ENCODE measurements at regions not wholly inside any gene's neighbourhood (a gene's known extent, or its start where the extent isn't known, plus 50 kb on each side); places are given as distances from the start of the nearest gene placed in this dataset.
A peak's percentile ranks its signal among the peaks of the same experiment; 100 is the strongest.

DNA sequence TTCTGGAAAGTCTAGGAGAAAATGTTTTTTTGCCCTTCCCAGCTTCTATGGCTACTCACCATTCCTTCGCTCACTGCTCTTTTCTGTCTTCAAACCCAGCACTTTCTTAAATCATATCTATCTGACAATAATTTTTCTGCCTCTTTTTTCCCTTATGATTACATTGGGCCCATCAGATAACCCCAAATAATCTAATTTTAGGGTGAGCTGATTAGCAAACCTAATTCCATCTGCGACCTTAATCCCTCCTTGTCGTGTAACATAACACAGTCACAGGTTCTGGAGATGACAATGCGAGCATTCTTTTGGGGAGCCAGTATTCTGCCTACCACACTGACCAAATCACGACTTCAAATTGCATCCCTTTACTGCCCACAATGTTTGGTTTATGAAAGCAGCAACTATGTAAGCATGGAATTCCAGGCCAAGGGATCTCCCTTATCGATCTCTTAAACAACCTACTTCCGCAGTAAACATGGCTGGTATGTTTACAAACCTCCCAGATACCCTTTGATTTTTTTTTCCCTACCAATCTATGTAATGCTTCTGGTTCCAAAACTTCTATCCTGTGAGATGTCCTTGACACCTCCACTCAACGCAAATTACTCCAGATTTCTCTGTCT is 2122.2 kb downstream of the MAT2B start:
- H3K4me1 ChIP-seq = no peaks in the 10 kb centered on the region
- no peak overlapping the region for H3K4me3 ChIP-seq (ENCODE audit: low read depth, low read length)
- TF ChIP-seq, protein P1, sequence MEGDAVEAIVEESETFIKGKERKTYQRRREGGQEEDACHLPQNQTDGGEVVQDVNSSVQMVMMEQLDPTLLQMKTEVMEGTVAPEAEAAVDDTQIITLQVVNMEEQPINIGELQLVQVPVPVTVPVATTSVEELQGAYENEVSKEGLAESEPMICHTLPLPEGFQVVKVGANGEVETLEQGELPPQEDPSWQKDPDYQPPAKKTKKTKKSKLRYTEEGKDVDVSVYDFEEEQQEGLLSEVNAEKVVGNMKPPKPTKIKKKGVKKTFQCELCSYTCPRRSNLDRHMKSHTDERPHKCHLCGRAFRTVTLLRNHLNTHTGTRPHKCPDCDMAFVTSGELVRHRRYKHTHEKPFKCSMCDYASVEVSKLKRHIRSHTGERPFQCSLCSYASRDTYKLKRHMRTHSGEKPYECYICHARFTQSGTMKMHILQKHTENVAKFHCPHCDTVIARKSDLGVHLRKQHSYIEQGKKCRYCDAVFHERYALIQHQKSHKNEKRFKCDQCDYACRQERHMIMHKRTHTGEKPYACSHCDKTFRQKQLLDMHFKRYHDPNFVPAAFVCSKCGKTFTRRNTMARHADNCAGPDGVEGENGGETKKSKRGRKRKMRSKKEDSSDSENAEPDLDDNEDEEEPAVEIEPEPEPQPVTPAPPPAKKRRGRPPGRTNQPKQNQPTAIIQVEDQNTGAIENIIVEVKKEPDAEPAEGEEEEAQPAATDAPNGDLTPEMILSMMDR (IDR thresholded peaks at IDR 0.05; ENCODE audit: low read depth, low read length) = no peak
- no peak for DNase-seq
- no peaks in the 10 kb centered on the region for H3K36me3 ChIP-seq
- H3K27me3 ChIP-seq = no peaks in the 10 kb centered on the region
- no peaks in the 10 kb centered on the region for H3K9me3 ChIP-seq

DNA sequence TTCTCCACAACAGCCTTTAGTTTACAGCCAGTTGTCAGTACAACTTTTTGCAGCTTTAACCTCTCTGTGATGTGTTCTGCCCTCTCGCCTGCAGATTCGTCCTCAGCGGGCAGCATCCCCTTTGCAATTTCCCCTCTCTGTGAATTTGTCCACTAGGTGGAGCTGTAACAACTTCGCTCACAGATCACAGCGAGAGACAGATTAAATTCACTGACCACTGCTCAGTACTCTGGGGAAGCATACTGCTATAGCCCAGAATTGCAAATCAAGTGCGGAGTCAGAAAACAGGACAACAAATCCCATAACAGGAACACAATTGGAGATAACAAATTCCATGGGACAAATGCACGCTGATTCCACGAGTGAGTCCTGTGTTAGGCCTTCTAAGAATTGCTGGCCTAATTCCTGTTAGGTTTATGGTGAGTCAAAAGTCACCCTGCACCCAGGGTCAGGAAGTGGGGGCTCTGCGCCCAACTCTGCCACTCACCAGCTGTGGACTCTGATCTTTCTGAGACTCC is 2124.9 kb downstream of the MAT2B start:
- Histone ChIP-seq H3K4me1 (no peaks in the 10 kb centered on the region), H3K27me3 (no peaks in the 10 kb centered on the region), H3K9me3 (no peaks in the 10 kb centered on the region), H3K4me3 (ENCODE audit: low read depth, low read length) (no peak overlapping the region), H3K36me3 (no peaks in the 10 kb centered on the region)
- TF ChIP-seq, protein P1 (IDR thresholded peaks at IDR 0.05; ENCODE audit: low read depth, low read length) = peak; percentile 86
- DNase-seq = peak; percentile 51

DNA sequence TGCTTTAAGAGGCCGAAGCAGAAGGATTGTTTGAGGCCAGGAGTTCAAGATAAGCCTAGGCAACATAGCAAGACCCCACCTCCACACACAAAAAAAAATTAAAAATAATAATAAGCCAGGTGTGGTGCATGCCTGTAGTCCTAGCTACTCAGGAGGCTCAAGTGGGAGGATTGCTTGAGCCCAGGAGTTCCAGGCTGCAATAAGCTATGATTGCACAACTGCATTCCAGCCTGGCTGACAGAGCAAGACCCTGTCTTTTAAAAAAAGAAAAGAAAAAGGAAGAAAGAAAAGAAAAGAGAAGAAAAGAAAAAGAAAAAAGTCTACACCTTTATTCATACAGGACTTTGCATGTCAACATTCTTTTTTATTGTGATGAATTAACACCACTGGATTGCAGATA is 2125.8 kb downstream of the MAT2B start:
- no peak overlapping the region for H3K4me3 ChIP-seq (ENCODE audit: low read depth, low read length)
- DNase-seq = no peak
- no peaks in the 10 kb centered on the region for H3K36me3 ChIP-seq
- no peaks in the 10 kb centered on the region for H3K9me3 ChIP-seq
- H3K27me3 ChIP-seq = no peaks in the 10 kb centered on the region
- TF ChIP-seq, protein P1 (IDR thresholded peaks at IDR 0.05; ENCODE audit: low read depth, low read length) = no peak
- no peaks in the 10 kb centered on the region for H3K4me1 ChIP-seq

DNA sequence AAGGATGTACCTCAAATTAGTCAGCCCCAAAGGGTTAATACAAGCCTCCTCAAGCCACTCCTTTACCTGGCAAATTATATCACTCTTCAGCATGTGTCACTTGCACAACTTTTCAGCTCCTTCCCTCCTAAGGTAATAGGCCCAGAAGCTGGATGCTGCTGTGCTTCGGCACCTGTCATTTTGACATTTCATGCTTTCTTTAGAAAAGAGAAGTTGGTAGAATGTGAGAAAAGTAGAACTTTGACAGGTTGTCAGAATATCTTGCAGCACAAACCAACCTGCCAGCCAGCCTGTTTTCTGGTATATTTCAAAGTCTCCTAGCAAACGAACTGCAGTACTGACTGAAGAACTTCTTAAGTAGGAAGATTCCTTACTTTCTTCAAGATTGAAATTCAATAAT is 2136.9 kb downstream of the MAT2B start:
- no peaks in the 10 kb centered on the region for H3K4me1 ChIP-seq
- H3K27me3 ChIP-seq = no peaks in the 10 kb centered on the region
- no peaks in the 10 kb centered on the region for H3K36me3 ChIP-seq
- DNase-seq = no peak
- H3K9me3 ChIP-seq = no peaks in the 10 kb centered on the region
- TF ChIP-seq, protein P1 (IDR thresholded peaks at IDR 0.05; ENCODE audit: low read depth, low read length) = no peak
- no peak overlapping the region for H3K4me3 ChIP-seq (ENCODE audit: low read depth, low read length)

DNA sequence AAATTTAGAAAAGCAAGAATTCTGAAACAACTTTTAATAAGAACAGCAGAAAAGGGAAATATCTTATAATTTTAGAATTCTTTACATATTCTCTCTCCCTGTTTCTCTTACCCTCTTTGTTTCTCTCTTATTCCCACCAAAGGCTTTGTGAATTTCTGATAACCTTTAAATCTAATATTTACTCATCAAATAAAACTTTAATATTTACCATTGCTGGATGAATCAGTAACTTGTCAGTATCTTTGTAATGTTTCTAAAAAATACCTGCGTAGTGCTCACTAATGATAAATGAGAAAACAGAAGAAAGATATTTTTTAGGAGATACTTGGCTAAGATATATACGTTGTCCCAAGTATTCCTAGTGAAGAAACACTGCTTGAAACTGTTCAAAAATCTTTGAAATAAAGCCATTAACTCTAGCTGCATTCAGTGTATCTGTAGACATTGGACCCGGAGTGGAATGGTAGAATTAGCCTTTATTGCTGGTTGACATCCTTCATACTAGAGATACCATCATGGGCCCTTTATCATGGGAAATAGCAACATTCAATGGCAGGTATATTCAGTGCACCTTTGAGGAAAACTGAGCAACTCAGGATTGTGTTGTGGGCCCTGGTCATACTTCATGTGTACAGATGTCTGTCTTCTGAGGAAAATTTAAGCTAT is 2160.4 kb downstream of the MAT2B start:
- Histone ChIP-seq H3K36me3 (no peaks in the 10 kb centered on the region), H3K9me3 (no peaks in the 10 kb centered on the region; the same call in 1 of the 2 replicates), H3K4me3 (ENCODE audit: low read depth, low read length) (no peak overlapping the region), H3K4me1 (no peaks in the 10 kb centered on the region), H3K27me3 (no peaks in the 10 kb centered on the region)
- DNase-seq = no peak
- TF ChIP-seq, protein P1 (IDR thresholded peaks at IDR 0.05; ENCODE audit: low read depth, low read length) = no peak

DNA sequence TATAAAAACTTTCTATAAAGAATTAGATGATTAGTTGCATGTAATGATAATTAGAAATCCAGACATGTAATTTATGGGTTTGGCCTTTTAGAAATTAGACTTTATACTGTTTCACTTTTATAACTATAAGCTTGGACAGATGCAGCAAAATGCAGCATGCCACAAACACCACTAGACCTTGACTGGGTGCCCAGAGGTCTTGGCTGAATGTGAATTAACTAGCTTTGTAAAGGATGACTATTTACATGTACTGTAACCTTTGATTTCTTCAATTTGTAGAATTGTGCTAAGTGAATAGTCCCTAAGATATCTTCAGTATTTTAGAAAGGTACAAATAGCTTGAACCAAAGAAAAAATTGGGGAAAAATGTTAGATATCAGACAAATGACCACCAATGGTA is 2168.1 kb downstream of the MAT2B start:
- Histone ChIP-seq H3K4me3 (ENCODE audit: low read depth, low read length) (no peak overlapping the region), H3K36me3 (no peaks in the 10 kb centered on the region), H3K27me3 (no peaks in the 10 kb centered on the region), H3K9me3 (no peaks in the 10 kb centered on the region; the same call in 1 of the 2 replicates), H3K4me1 (no peaks in the 10 kb centered on the region)
- TF ChIP-seq, protein P1 (IDR thresholded peaks at IDR 0.05; ENCODE audit: low read depth, low read length) = no peak
- DNase-seq = no peak

Data from BE2C (cell line).